Omental fat pad (tissue), 3 donors: ENCODE measurements at regions not wholly inside any gene's neighbourhood (a gene's known extent, or its start where the extent isn't known, plus 50 kb on each side); places are given as distances from the start of the nearest gene placed in this dataset.

ENCODE experiments used
- ATAC-seq: fragments of 150-250 bp; one replicate; pipeline ENCODE4 v1.9.1; 2016; ENCODE audit warnings: mild to moderate bottlenecking, moderate library complexity; ENCODE audit not compliant: low FRiP score
- DNase-seq: peaks from one replicate; pipeline ENCODE4 v3.0.0-alpha.2; 2019; ENCODE audit warnings: low spot score
- CTCF ChIP-seq, 3 donors: fragments of 450-650 bp; IDR thresholded peaks; one replicate each; pipeline ENCODE4 v1.5.1; 2016 to 2017; ENCODE audit warnings: antibody characterized with exemption in 3 of 3, mild to moderate bottlenecking in 3 of 3, moderate library complexity in 2 of 3

GRCh38 chr14:96626916-96627315 is 124.7 kb downstream of the PAPOLA start:
- no peak for TF ChIP-seq CTCF (IDR thresholded peaks at IDR 0.05)
- no peak for ATAC-seq
- peak; percentile 18 for DNase-seq

- no peak for TF ChIP-seq CTCF (IDR thresholded peaks at IDR 0.05)
- ATAC-seq (no peak), DNase-seq (no peak)
These were observed 125.2 kb downstream of the PAPOLA start for GRCh38 chr14:96627386-96627785.

GRCh38 chr14:96627811-96628775 is 125.9 kb downstream of the PAPOLA start:
- no peak for TF ChIP-seq CTCF (IDR thresholded peaks at IDR 0.05)
- no peak for ATAC-seq
- peak; percentile 21 for DNase-seq

GRCh38 chr14:96629082-96629481 is 126.9 kb downstream of the PAPOLA start:
- no peak for ATAC-seq

GRCh38 chr14:96629558-96630222 is 127.5 kb downstream of the PAPOLA start:
- no peak for ATAC-seq
- TF ChIP-seq CTCF (IDR thresholded peaks at IDR 0.05), result no peak

More at GRCh38 chr14:96629082-96629481, 126.9 kb downstream of the PAPOLA start:
- no peak for TF ChIP-seq CTCF (IDR thresholded peaks at IDR 0.05)
- peak; percentile 8 for DNase-seq

GRCh38 chr14:96630281-96630680 is 128.1 kb downstream of the PAPOLA start:
- DNase-seq (no peak), ATAC-seq (no peak)
- TF ChIP-seq CTCF (IDR thresholded peaks at IDR 0.05), result no peak

More at GRCh38 chr14:96629558-96630222, 127.5 kb downstream of the PAPOLA start:
- peak; percentile 10 for DNase-seq
